SJCRH30 (cell line): ENCODE measurements at regions not wholly inside any gene's neighbourhood (a gene's known extent, or its start where the extent isn't known, plus 50 kb on each side); places are given as distances from the start of the nearest gene placed in this dataset.

ENCODE experiments used
- DNase-seq, 2 experiments: peaks; one replicate each; pipeline ENCODE4 v3.0.0-alpha.2; 2015 to 2020
- H3K27ac ChIP-seq: fragments of 250-450 bp; sonication (Bioruptor Pico); 2 replicates; pipeline ENCODE4 v1.5.1; 2020; ENCODE audit warnings: mild to moderate bottlenecking, moderate library complexity
- H3K27me3 ChIP-seq: fragments of 250-450 bp; sonication (Bioruptor Pico); 2 replicates; pipeline ENCODE4 v1.5.1; 2020; ENCODE audit warnings: mild to moderate bottlenecking, moderate library complexity
- H3K36me3 ChIP-seq: fragments of 250-450 bp; sonication (Bioruptor Pico); 2 replicates; pipeline ENCODE4 v1.5.1; 2020; ENCODE audit warnings: mild to moderate bottlenecking, moderate library complexity
- H3K4me1 ChIP-seq: fragments of 250-450 bp; sonication (Bioruptor Pico); 2 replicates; pipeline ENCODE4 v1.5.1; 2020; ENCODE audit warnings: mild to moderate bottlenecking, moderate library complexity
- H3K4me3 ChIP-seq: fragments of 250-450 bp; sonication (Bioruptor Pico); 2 replicates; pipeline ENCODE4 v1.5.1; 2020; ENCODE audit warnings: mild to moderate bottlenecking, moderate library complexity
- H3K9me3 ChIP-seq: fragments of 250-450 bp; sonication (Bioruptor Pico); replicated peaks from 2 replicates; pipeline ENCODE4 v1.5.1; 2020; ENCODE audit warnings: mild to moderate bottlenecking, moderate library complexity

DNA sequence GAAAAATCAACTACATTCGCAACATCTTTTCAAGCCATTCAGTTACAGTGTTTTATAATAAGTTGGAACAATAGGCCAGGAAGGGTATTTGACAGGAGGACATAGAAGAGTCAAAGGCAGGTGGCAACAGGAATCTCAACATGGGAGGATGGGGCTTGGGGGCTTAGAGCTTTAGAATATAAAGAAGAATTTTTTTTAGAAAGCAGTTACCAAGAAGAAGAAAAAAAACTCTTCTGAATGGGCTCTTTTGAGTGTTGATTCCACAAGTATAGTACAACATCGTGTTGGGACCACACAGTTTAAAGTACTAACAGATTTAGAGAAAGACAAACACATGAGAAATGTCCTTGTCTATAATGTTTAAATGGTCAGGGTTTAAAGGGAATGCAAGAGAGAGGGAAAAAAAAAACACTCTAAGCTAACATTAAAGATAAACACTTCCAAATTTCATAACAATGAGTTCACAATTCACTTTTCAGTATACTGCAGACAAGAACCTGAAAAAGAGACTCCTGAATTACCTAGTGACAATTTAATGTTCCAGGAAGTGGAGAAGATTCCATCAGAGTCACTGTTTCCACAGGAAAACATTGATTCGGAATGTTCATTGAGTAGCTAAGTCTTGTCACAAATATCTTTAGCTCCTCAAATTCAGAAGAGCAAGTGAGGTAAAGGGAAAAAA lies 282.3 kb downstream of the DEPDC1B start:
- no peaks in the 10 kb centered on the region; the same call in 1 of the 2 replicates for H3K9me3 ChIP-seq
- no peak overlapping the region for H3K4me3 ChIP-seq
- no peaks in the 10 kb centered on the region for H3K4me1 ChIP-seq
- no peaks in the 10 kb centered on the region for H3K36me3 ChIP-seq
- DNase-seq: no peak
- H3K27ac ChIP-seq: no peak overlapping the region
- no peaks in the 10 kb centered on the region for H3K27me3 ChIP-seq

DNA sequence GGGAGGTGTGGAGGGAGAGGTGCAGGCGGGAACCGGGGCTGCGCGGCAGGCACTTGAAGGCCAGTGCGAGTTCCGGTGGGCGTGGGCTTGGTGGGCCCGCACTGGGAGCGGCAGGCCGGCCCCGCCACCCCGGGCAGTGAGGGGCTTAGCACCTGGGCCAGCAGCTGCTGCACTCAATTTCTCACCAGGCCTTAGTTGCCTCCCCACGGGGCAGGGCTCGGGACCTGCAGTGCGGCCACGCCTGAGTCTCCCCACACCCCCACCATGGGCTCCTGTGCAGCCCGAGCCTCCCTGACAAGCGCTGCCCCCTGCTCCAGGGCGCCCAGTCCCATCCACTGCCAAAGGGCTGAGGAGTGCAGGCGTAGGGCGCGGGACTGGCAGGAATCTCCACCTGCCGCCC lies 284.5 kb downstream of the DEPDC1B start:
- Histone ChIP-seq H3K27me3 (no peaks in the 10 kb centered on the region), H3K27ac (no peak overlapping the region), H3K4me1 (no peaks in the 10 kb centered on the region), H3K36me3 (no peaks in the 10 kb centered on the region), H3K4me3 (no peak overlapping the region), H3K9me3 (no peaks in the 10 kb centered on the region; the same call in 1 of the 2 replicates)
- DNase-seq: no peak

DNA sequence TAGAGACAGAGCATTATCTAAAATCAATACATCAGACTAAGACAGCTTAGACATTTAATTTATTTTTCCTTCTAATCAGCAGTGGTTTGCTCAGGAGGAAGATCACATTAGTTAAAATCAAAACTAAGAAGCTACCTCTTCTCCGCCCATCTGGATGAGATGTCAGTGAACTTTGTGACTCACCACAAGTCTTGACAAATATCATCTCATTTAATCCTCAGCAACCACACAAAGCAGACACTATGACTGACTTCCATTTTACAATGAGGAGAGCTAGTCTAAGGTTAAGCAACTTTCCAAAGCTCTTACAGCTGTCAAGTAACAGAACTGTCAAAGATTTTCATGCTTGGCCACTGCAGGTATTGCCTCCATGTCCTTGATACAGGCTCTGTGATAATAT lies 289.5 kb downstream of the DEPDC1B start:
- Histone ChIP-seq H3K27ac (no peak overlapping the region), H3K4me3 (no peak overlapping the region), H3K9me3 (no peaks in the 10 kb centered on the region; the same call in 1 of the 2 replicates), H3K4me1 (no peaks in the 10 kb centered on the region), H3K36me3 (no peaks in the 10 kb centered on the region), H3K27me3 (no peaks in the 10 kb centered on the region)
- no peak for DNase-seq

DNA sequence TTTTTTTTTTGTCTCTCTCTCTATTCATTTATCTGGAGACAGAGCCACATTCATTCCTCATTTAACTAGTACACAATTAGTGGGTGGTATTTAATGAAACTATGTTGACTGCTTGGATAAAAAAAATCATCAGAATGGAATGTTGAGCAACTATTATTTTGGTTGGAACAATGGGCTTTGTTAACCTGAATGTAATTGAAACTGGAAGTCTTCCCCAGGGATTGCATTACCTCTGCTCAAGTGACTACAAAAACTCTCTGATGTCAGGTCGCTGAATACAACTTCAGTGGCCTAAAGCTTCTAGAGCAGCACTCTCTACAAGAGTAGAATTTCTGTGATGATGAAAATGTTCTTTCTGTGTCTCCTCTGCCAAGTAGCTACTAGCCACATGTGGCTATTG lies 295.8 kb downstream of the DEPDC1B start:
- Histone ChIP-seq H3K4me3 (no peak overlapping the region), H3K27ac (no peak overlapping the region), H3K4me1 (no peaks in the 10 kb centered on the region), H3K9me3 (no peaks in the 10 kb centered on the region; the same call in 1 of the 2 replicates), H3K27me3 (no peaks in the 10 kb centered on the region), H3K36me3 (no peaks in the 10 kb centered on the region)
- peak in 1 of 2 experiments; percentile 10 for DNase-seq

DNA sequence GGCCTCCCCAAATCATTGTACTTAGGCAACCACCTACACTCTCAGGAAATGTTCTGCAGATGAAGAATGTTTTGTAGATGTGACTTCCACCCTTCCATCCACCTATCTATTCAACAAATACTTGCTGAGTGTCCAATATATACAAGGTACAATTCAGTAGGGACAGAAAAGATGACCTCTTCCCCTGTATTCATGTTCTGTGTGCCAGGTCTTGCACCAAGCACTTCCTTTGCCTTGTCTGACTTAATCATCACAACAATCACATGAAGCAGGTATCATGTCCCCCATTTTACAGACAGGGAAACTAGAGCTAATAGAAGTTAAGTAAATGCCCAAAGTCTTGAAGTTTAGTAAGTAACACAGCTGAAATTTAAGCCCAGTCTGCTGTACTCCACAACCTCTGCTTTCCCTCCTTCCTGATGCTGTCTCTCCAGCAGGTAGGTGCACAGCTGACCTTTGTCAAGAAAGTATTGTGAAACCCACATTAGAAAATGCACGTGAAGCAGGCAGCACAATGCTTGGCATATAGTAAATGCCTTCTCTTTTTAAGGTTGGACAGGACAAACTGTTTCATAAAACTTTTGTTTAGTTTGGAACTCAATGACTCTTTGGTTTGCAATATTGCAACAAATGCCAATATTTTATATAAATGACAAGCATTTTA lies 296.5 kb downstream of the DEPDC1B start:
- H3K27me3 ChIP-seq: no peaks in the 10 kb centered on the region
- no peak overlapping the region for H3K4me3 ChIP-seq
- H3K9me3 ChIP-seq: no peaks in the 10 kb centered on the region; the same call in 1 of the 2 replicates
- no peaks in the 10 kb centered on the region for H3K36me3 ChIP-seq
- H3K27ac ChIP-seq: no peak overlapping the region
- H3K4me1 ChIP-seq: no peaks in the 10 kb centered on the region
- DNase-seq: no peak

DNA sequence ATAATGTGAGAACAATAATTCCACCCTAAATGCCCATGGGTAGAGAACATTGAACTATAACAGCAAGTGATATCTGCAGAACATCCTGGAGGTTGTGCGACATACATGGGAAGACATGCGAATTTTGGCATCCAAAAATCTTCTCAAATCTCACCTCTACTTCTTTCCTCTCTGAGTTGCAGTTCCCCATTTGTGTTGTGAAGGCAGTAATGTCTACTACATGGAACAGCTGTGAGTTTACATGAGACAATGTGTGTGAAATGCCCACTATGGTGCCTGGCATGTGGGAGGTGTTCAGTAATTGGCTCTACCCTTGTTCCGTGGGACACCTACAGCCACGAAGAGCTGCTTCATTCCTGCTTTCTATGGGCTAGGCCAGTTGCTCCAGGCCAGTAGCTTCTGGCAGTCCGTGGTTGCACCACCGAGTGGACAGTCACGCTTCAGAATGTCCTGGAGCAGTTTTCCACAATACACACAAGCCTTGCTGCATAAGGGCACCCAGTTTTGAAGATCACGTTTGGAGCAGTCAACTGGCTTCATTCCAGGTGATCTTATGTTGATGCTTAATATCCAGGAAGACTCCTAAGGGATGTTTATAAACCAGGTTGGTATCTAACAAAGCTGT lies 297.7 kb downstream of the DEPDC1B start:
- no peaks in the 10 kb centered on the region for H3K36me3 ChIP-seq
- no peaks in the 10 kb centered on the region; the same call in 1 of the 2 replicates for H3K9me3 ChIP-seq
- H3K4me1 ChIP-seq: no peaks in the 10 kb centered on the region
- no peak overlapping the region for H3K4me3 ChIP-seq
- H3K27me3 ChIP-seq: no peaks in the 10 kb centered on the region
- no peak for DNase-seq
- no peak overlapping the region for H3K27ac ChIP-seq

DNA sequence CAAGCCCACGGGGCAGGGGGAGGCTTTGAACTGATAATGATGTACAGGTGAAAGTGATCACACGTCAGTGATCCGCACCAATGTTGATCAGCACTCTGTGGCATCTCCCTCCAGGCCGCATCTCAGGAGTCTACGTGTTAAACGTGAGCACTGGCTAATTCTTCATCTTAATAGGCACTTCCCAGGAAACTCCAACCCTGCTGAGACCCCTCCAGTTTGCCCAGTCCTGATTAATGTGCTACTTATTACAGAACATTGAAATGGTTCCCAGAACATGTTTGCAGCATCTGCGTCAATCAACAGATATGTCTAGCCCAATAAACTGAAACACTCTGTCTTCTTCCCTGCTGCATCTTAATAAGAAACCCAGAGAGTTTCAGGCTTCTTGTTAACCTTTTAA lies 298.4 kb downstream of the DEPDC1B start:
- no peak for DNase-seq
- no peaks in the 10 kb centered on the region for H3K36me3 ChIP-seq
- H3K27me3 ChIP-seq: no peaks in the 10 kb centered on the region
- H3K27ac ChIP-seq: no peak overlapping the region
- H3K9me3 ChIP-seq: no peaks in the 10 kb centered on the region; the same call in 1 of the 2 replicates
- H3K4me1 ChIP-seq: no peaks in the 10 kb centered on the region
- no peak overlapping the region for H3K4me3 ChIP-seq

DNA sequence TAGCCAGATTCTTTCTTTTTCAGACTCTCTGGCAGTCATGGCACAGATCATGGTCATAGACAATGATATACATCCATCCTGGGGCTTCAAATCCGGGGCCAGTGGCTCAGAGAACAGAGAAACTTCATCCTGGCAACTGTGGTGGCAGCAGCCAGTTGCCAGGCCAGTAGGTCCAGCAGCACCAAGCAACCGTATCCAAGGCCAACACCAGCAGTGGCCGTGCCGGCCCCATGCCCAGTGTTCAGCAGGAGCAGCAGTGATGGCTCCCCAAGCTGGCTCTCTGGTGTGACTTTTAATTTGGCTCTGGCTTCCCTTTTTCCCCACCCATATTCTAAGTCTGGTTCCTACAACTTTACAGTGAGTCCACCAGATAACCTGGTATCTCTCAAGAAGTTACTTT lies 300.5 kb downstream of the DEPDC1B start:
- Histone ChIP-seq H3K36me3 (no peaks in the 10 kb centered on the region), H3K27ac (no peak overlapping the region), H3K9me3 (no peaks in the 10 kb centered on the region; the same call in 1 of the 2 replicates), H3K27me3 (0 out of 2 replicates have a peak, but pooled peaks cover 1% of the 10 kb centered on the region), H3K4me3 (no peak overlapping the region), H3K4me1 (no peaks in the 10 kb centered on the region)
- no peak for DNase-seq

DNA sequence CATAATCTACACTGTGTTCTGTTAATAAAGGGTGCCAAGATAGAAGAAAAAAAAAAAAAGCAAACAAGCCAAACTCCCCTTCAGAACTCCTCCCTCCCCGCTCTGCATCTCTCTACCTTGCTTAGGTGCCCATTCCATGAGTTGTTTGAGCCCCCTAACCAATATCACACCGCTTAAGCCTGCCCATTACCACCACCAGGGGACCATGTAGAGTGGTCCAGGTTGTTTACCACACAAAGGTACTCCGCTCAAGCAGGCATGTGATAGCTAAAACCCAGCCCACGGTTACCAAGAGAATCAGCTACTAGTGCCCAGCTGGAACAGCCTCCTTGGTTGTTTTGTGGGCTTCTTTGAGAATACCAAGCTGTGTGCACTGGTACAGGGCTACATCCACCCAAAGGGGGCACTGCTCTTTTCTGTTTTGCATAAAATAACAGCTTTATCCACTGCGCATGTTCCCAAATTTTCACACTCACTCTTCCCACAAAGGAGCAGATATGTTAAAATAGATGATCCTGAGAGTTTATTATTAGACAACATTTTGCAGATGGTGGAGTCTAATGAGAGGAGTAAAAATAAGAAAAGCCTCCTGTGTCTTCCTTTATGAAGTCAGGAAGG lies 304.1 kb downstream of the DEPDC1B start:
- Histone ChIP-seq H3K4me3 (no peak overlapping the region), H3K36me3 (no peaks in the 10 kb centered on the region), H3K4me1 (no peaks in the 10 kb centered on the region), H3K9me3 (no peaks in the 10 kb centered on the region), H3K27ac (no peak overlapping the region), H3K27me3 (peaks cover 3% of the 10 kb centered on the region; the same call in 1 of the 2 replicates)
- DNase-seq: peak in 1 of 2 experiments; percentile 2

DNA sequence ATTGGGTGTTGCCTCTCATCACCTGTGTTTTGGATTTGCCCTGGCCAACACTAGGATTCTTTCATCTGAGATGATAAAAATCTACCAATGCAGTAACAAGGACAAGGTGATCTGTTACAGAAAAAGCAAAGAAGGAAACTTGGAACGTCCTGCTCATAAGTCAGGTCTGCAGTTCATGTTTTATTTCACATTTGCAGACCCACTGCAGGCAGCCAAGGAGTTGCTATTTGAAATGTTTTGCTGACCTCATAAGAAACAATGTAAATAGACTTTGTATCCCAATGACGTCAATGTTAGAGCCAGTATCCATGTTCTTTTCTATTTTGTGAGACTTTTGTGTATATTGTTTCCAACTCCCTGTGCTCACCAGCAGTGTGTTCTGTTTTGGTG lies 312.9 kb downstream of the DEPDC1B start:
- no peak overlapping the region for H3K27ac ChIP-seq
- no peak overlapping the region for H3K4me3 ChIP-seq
- no peak for DNase-seq
- H3K4me1 ChIP-seq: no peaks in the 10 kb centered on the region
- H3K9me3 ChIP-seq: no peaks in the 10 kb centered on the region
- no peaks in the 10 kb centered on the region for H3K36me3 ChIP-seq
- peaks cover 7% of the 10 kb centered on the region; the same call in 1 of the 2 replicates for H3K27me3 ChIP-seq

DNA sequence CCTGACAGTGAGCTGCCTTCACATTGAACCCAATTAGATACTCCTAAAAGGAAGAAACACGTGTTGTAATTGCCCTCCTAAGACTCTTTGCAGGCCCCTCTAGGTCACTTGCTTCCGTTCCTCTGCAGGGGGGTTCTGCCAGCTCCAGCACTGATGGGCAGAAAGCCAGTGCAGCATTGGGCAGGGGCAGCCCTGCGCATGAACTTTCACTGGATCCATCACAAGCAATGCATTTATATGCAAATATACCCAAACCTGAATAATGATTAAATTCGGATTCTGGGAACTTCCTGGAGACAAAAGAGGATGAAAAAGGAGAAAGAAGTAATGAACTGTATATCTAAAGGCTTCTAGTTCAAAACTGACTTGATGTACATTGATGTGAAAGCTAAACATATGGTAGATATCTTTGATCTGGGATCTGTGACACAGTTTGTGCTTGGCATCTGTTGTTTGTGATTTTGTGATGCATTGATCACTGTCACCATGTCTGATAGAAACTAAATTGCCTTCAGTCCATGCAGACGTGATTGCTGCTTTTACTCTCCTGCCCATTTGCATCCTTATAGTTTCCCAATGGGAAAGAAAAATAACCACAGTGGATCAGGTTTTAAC lies 313.4 kb downstream of the DEPDC1B start:
- Histone ChIP-seq H3K9me3 (no peaks in the 10 kb centered on the region), H3K4me1 (no peaks in the 10 kb centered on the region), H3K27me3 (peaks cover 7% of the 10 kb centered on the region; the same call in 1 of the 2 replicates), H3K4me3 (no peak overlapping the region), H3K36me3 (no peaks in the 10 kb centered on the region), H3K27ac (no peak overlapping the region)
- no peak for DNase-seq

DNA sequence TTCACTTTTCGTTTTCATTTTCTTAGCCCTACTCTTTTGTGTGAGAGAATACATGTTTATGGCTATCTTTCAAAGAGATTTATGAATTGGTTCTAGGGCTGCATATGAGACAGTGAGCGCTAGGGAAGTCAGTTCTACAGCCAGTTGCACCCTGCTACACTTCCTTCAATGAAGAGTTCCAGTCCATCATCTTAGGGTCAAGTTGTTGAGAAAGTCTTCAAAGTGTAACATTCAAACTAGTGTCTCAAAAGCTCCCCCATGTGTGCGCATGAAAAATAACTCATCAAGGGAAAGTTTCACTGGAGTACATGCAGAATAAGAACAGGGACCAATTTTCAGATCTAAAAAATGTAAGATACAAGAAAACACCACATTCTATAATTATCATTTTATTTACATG lies 317.2 kb downstream of the DEPDC1B start:
- H3K4me3 ChIP-seq: no peak overlapping the region
- peak in 1 of 2 experiments; percentile 58 for DNase-seq
- H3K36me3 ChIP-seq: no peaks in the 10 kb centered on the region
- H3K4me1 ChIP-seq: no peaks in the 10 kb centered on the region
- no peak overlapping the region for H3K27ac ChIP-seq
- no peaks in the 10 kb centered on the region; the same call in 1 of the 2 replicates for H3K27me3 ChIP-seq
- H3K9me3 ChIP-seq: no peaks in the 10 kb centered on the region

DNA sequence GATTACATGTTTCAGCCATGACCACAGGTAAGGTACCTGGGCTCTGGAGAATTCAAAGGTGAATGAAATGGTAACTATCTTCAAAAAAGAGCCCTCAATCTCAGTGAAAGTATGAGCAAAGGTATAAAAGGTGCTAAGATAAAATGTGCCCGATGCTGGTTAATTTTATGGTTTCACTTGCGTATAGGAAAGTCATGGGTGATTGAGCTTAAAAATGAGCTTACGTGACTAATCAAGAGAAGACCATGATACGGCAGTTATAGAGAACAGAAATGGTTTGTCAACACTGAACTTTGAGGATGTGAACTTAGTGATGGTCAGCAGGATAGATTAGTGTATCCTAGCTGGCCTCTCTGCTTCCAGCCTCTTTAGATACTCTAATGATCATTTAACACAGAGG lies 320.1 kb downstream of the DEPDC1B start:
- Histone ChIP-seq H3K27ac (no peak overlapping the region), H3K9me3 (no peaks in the 10 kb centered on the region), H3K36me3 (no peaks in the 10 kb centered on the region), H3K4me3 (no peak overlapping the region), H3K27me3 (no peaks in the 10 kb centered on the region; the same call in 1 of the 2 replicates), H3K4me1 (no peaks in the 10 kb centered on the region)
- no peak for DNase-seq

DNA sequence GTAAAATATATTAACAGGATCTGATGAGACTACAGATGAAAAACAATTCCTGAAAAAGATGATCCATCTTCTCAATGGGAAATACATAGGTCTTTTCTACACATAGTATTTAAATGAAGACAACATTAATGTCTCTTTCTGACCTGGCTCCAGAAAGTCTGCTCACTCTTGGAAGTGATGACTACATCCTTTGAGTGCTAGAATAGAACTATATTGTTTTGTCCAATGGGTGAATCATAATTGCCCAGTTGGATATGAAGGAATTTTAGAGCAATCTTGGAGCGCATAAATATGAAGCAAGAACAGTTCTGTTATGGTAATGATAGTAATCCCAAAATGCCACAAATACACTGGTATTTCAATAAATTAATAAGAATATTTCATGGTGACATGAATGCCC lies 322.1 kb downstream of the DEPDC1B start:
- no peak overlapping the region for H3K4me3 ChIP-seq
- no peak overlapping the region for H3K27ac ChIP-seq
- no peak for DNase-seq
- H3K4me1 ChIP-seq: no peaks in the 10 kb centered on the region
- no peaks in the 10 kb centered on the region for H3K36me3 ChIP-seq
- H3K9me3 ChIP-seq: no peaks in the 10 kb centered on the region
- no peaks in the 10 kb centered on the region for H3K27me3 ChIP-seq
